ENCODE measurements at regions not wholly inside any gene's neighbourhood (a gene's known extent, or its start where the extent isn't known, plus 50 kb on each side); places are given as distances from the start of the nearest gene placed in this dataset.
"Not testable (repeated sequence)": the region's sequence is repeated elsewhere in the genome, so short reads cannot be mapped to it uniquely, and the experiment has no call there.

DNA sequence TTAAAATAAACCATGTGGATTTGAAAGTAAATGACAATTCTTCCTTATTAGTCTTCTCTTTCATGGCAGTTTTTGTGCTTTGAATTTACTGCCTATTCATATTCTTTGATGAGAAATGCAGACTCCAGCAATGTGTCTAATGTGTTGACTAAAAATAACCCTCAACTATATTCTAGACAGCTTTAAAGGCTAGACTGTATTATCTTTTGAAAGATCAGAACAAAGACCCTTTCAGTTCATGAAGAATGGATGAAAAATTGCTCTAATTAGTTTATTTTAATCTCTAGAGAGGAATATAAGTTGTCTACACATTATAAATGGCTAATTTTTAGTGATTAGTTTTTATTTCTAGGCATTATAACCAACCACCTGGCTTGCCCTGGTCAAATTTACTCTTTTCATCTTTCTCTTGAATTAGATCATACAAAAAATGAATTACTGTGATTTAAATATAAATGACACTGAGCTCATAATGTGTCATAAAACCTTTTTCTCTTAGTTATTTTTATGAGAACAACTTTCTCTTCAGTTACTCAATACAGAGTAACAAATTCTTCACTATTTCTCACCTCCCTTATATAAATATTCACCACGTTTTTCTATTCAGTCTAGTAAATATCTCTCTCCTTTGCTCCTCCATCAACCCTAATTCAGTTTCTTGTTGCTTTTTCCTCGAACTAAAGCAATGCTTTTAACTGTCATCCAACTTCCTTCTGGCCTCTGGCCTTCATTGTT, 428.5 kb upstream of the TMPRSS15 start:
- H2AFZ ChIP-seq = no peak overlapping the region
- H3K36me3 ChIP-seq (ENCODE audit: low read depth) = no peaks in the 10 kb centered on the region
- H3K4me3 ChIP-seq = no peak overlapping the region
- no peak overlapping the region for H3K27ac ChIP-seq
- H4K20me1 ChIP-seq (ENCODE audit: insufficient read depth) = no peaks in the 10 kb centered on the region
- no peaks in the 10 kb centered on the region for H3F3A ChIP-seq (ENCODE audit: insufficient read depth)
- H3K79me2 ChIP-seq (ENCODE audit: insufficient read depth) = no peaks in the 10 kb centered on the region
- peaks cover 4% of the 10 kb centered on the region for H3K9me3 ChIP-seq (ENCODE audit: low read depth)
- no peak overlapping the region for H3K9ac ChIP-seq
- WGBS, 2 experiments (ENCODE audit: low coverage in 1 of 2, low lambda C conversion rate in 2 of 2, missing lambda C conversion rate in 2 of 2) = 0 to 4% methylated on average over 2 of the region's 2 CpGs
- no peak for DNase-seq
- TF ChIP-seq EZH2 (IDR thresholded peaks at IDR 0.05; ENCODE audit: insufficient read depth, poor library complexity, severe bottlenecking) (no peak), EZH2phosphoT487 (IDR thresholded peaks at IDR 0.05; ENCODE audit: insufficient read depth, low read depth) (no peak)
- H3K9me2 ChIP-seq (ENCODE audit: insufficient read depth) = no peaks in the 10 kb centered on the region
- in situ Hi-C loops (cut with MboI) = no loop called here
- H3K27me3 ChIP-seq (replicated peaks; ENCODE audit: insufficient read depth) = no peaks in the 10 kb centered on the region
- no peaks in the 10 kb centered on the region for H3K4me1 ChIP-seq (ENCODE audit: insufficient read depth)
- H3K4me2 ChIP-seq (ENCODE audit: unreplicated experiment) = no peak overlapping the region

DNA sequence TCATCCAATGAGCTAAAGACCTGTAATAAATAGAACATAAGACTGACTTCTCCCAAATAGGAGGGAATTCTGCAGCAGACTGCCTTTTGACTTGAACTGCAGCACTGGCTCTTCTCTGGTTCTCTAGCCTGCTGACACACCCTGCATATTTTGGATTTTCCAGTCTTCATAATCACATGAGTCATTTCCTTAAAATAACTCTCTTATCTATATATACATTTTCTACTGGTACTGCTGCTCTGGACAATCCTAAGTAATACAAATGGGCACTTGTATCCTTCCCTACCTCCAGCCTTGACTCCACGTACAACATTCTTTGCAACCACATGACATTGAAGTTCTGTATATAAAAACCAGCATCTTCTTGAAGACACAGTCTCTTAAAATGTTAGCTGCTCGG, 429.4 kb upstream of the TMPRSS15 start:
- H3K9me3 ChIP-seq (ENCODE audit: low read depth) = peaks cover 10% of the 10 kb centered on the region
- H3K4me2 ChIP-seq (ENCODE audit: unreplicated experiment) = no peak overlapping the region
- no peak overlapping the region for H3K27ac ChIP-seq
- in situ Hi-C loops (cut with MboI) = no loop called here
- H2AFZ ChIP-seq = no peak overlapping the region
- 12 to 18% methylated on average over 2 of the region's 2 CpGs for WGBS, 2 experiments (ENCODE audit: low coverage in 1 of 2, low lambda C conversion rate in 2 of 2, missing lambda C conversion rate in 2 of 2)
- no peaks in the 10 kb centered on the region for H3K9me2 ChIP-seq (ENCODE audit: insufficient read depth)
- no peak overlapping the region for H3K4me3 ChIP-seq
- H3K36me3 ChIP-seq (ENCODE audit: low read depth) = no peaks in the 10 kb centered on the region
- no peak overlapping the region for H3K9ac ChIP-seq
- TF ChIP-seq EZH2 (IDR thresholded peaks at IDR 0.05; ENCODE audit: insufficient read depth, poor library complexity, severe bottlenecking) = no peak
- TF ChIP-seq EZH2phosphoT487 (IDR thresholded peaks at IDR 0.05; ENCODE audit: insufficient read depth, low read depth) = no peak
- no peak for DNase-seq
- H3K4me1 ChIP-seq (ENCODE audit: insufficient read depth) = no peaks in the 10 kb centered on the region
- H4K20me1 ChIP-seq (ENCODE audit: insufficient read depth) = no peaks in the 10 kb centered on the region
- H3K79me2 ChIP-seq (ENCODE audit: insufficient read depth) = no peaks in the 10 kb centered on the region
- no peaks in the 10 kb centered on the region for H3K27me3 ChIP-seq (replicated peaks; ENCODE audit: insufficient read depth)
- no peaks in the 10 kb centered on the region for H3F3A ChIP-seq (ENCODE audit: insufficient read depth)

DNA sequence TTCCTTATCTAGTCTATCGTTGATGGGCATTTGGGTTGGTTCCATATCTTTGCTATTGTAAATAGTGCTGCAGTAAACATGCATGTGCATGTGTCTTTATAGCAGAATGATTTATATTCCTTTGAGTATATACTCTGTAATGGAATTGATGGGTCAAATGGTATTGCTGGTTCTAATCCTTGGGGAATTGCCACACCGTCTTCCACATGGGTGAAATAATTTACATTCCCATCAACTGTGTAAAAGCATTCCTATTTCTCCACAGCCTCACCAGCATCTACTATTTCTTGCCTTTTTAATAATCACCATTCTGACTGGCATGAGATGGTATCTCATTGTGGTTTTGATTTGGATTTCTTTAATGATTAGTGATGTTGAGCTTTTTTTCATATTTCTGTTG, 430.5 kb upstream of the TMPRSS15 start:
- H3F3A ChIP-seq (ENCODE audit: insufficient read depth); H3K9me2 ChIP-seq (ENCODE audit: insufficient read depth); H3K27ac ChIP-seq; H3K4me1 ChIP-seq (ENCODE audit: insufficient read depth); H3K79me2 ChIP-seq (ENCODE audit: insufficient read depth); H4K20me1 ChIP-seq (ENCODE audit: insufficient read depth); H3K9me3 ChIP-seq (ENCODE audit: low read depth); H3K36me3 ChIP-seq (ENCODE audit: low read depth); H3K4me2 ChIP-seq (ENCODE audit: unreplicated experiment); H3K27me3 ChIP-seq (replicated peaks; ENCODE audit: insufficient read depth); H3K4me3 ChIP-seq; H2AFZ ChIP-seq; DNase-seq; H3K9ac ChIP-seq; in situ Hi-C loops (cut with MboI): not testable (repeated sequence)
- 32 to 39% methylated on average over 2 of the region's 2 CpGs for WGBS, 2 experiments (ENCODE audit: low coverage in 1 of 2, low lambda C conversion rate in 2 of 2, missing lambda C conversion rate in 2 of 2)

DNA sequence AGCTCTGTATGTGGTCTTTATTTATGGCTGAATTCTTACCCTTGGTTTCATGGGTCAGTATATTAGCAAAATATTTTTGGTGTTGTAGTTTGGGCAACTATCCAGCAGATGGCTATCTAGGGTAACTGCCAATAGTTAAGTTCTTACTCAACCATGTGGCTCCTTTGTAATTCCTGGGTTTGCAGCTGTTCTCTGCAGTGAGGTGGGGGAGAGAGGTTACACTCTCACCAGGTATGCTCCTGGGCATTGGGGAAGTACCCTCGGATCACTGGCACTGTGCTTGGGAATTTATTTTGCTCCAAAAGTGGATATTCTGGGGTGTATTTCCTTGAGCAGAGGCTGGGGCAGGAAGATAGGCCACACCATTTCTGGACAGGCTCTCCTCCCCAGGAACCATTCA, 436.7 kb upstream of the TMPRSS15 start:
- Histone ChIP-seq H3K4me3 (no peak overlapping the region), H3K4me1 (ENCODE audit: insufficient read depth) (no peaks in the 10 kb centered on the region), H3K27ac (no peak overlapping the region), H4K20me1 (ENCODE audit: insufficient read depth) (no peaks in the 10 kb centered on the region), H3K36me3 (ENCODE audit: low read depth) (no peaks in the 10 kb centered on the region), H3K9ac (no peak overlapping the region), H2AFZ (no peak overlapping the region), H3K4me2 (ENCODE audit: unreplicated experiment) (no peak overlapping the region), H3K79me2 (ENCODE audit: insufficient read depth) (no peaks in the 10 kb centered on the region), H3K9me3 (ENCODE audit: low read depth) (peaks cover 9% of the 10 kb centered on the region), H3K9me2 (ENCODE audit: insufficient read depth) (no peaks in the 10 kb centered on the region), H3F3A (ENCODE audit: insufficient read depth) (no peaks in the 10 kb centered on the region), H3K27me3 (replicated peaks; ENCODE audit: insufficient read depth) (no peaks in the 10 kb centered on the region)
- no peak for TF ChIP-seq EZH2phosphoT487 (IDR thresholded peaks at IDR 0.05; ENCODE audit: insufficient read depth, low read depth)
- TF ChIP-seq EZH2 (IDR thresholded peaks at IDR 0.05; ENCODE audit: insufficient read depth, poor library complexity, severe bottlenecking) = no peak
- WGBS, 2 experiments (ENCODE audit: low coverage in 1 of 2, low lambda C conversion rate in 2 of 2, missing lambda C conversion rate in 2 of 2) = 25 to 26% methylated on average over 1 of the region's 1 CpG
- in situ Hi-C loops (cut with MboI) = no loop called here
- DNase-seq = no peak

DNA sequence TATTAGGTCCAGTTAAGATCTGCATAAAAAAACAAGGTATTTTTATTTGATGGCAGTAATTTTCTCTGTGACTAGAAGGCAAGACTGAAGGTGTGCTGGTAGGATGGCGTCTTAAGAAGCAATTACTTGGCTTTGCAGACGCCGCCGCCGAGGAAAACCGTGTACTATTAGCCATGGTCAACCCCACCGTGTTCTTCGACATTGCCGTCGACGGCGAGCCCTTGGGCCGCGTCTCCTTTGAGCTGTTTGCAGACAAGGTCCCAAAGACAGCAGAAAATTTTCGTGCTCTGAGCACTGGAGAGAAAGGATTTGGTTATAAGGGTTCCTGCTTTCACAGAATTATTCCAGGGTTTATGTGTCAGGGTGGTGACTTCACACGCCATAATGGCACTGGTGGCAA, 454.0 kb upstream of the TMPRSS15 start:
- H3K27me3 ChIP-seq (replicated peaks; ENCODE audit: insufficient read depth); H3K9me2 ChIP-seq (ENCODE audit: insufficient read depth); H3K4me1 ChIP-seq (ENCODE audit: insufficient read depth); H3K27ac ChIP-seq; H3K9ac ChIP-seq; H3K79me2 ChIP-seq (ENCODE audit: insufficient read depth); H3F3A ChIP-seq (ENCODE audit: insufficient read depth); H3K4me2 ChIP-seq (ENCODE audit: unreplicated experiment); H3K4me3 ChIP-seq; H4K20me1 ChIP-seq (ENCODE audit: insufficient read depth); H2AFZ ChIP-seq; H3K36me3 ChIP-seq (ENCODE audit: low read depth); H3K9me3 ChIP-seq (ENCODE audit: low read depth); DNase-seq; in situ Hi-C loops (cut with MboI): not testable (repeated sequence)
- WGBS, 2 experiments (ENCODE audit: low coverage in 1 of 2, low lambda C conversion rate in 2 of 2, missing lambda C conversion rate in 2 of 2) = 57% methylated on average over 16 of the region's 16 CpGs
